ENCODE measurements at regions not wholly inside any gene's neighbourhood (a gene's known extent, or its start where the extent isn't known, plus 50 kb on each side); places are given as distances from the start of the nearest gene placed in this dataset.

DNA sequence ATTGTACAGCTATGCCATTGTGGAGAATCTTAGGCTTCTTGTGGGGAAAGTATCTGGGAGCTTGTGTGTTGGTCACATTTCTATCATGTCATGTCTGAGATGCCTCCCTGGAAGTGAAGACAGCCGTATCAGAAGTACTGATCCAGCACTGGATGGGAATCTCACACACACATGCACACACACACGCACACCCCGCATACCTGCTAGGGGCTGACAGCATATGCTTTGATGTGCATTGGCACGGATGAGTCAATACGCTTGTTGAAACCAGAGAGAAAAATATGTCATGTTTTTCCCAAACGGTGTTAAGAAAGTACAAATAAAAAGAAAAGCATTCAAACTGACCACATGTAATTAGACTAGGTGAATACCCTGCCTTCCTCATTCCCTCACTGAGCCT is 260.8 kb downstream of the KTN1 start:
- Histone ChIP-seq H3K36me3 (no peaks in the 10 kb centered on the region), H3K9me3 (no peaks in the 10 kb centered on the region), H3K4me1 (peaks cover 0 to 4% (median 0%) of the 10 kb centered on the region in 4 donors), H3K27me3 (no peaks in the 10 kb centered on the region), H3K27ac (no peak overlapping the region), H3K4me3 (no peak overlapping the region)
- no peak for TF ChIP-seq CTCF (IDR thresholded peaks at IDR 0.05)
- no peak for TF ChIP-seq EP300 (IDR thresholded peaks at IDR 0.05; ENCODE audit: low read depth)
- TF ChIP-seq POLR2AphosphoS5 (IDR thresholded peaks at IDR 0.05) = no peak
- no peak for TF ChIP-seq POLR2A (IDR thresholded peaks at IDR 0.05)
- no peak for DNase-seq
- 89% methylated on average over 6 of the region's 6 CpGs; no CpG with 5 or more reads in 1 of the 2 donors for WGBS, 2 donors (ENCODE audit: low coverage in 1 of 2)
- intact Hi-C loops (cut with DNase I; ENCODE audit: low total_unique reads) (no loop called here), in situ Hi-C loops (cut with MboI; ENCODE audit: low pct_ligation_motif_present in 1 of 4, low pct_unique_long_range_greater_than_20kb in 1 of 4, low sequenced_read_pairs in 3 of 4) (no loop called here)

DNA sequence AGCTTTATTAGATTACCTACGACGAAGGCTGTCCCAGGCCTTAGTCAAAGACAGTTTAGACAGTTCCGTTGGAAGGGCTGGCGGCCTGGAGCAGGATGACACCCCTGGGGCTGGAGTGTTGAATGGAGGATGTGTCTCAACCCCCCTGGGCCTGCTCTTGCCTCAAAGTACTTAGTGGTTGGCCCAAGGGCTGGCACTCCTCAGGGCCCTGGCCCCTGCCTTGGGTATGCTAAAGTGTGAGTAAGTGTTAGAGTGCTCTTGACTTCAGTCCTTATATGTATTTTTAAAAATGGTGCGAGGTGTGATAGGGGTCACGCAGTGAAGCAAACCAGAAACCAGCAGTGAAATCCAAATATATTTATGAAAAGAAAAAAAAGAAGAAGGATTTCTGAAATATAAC is 261.6 kb downstream of the KTN1 start:
- WGBS, 2 donors (ENCODE audit: low coverage in 1 of 2) = 73 to 76% methylated on average over 5 to 6 of the region's 6 CpGs
- H3K4me3 ChIP-seq = no peak overlapping the region
- DNase-seq = no peak
- no peaks in the 10 kb centered on the region for H3K27me3 ChIP-seq
- intact Hi-C loops (cut with DNase I; ENCODE audit: low total_unique reads) (no loop called here), in situ Hi-C loops (cut with MboI; ENCODE audit: low pct_ligation_motif_present in 1 of 4, low pct_unique_long_range_greater_than_20kb in 1 of 4, low sequenced_read_pairs in 3 of 4) (no loop called here)
- no peaks in the 10 kb centered on the region for H3K36me3 ChIP-seq
- H3K27ac ChIP-seq = no peak overlapping the region
- no peaks in the 10 kb centered on the region for H3K9me3 ChIP-seq
- TF ChIP-seq CTCF (IDR thresholded peaks at IDR 0.05) (no peak), POLR2AphosphoS5 (IDR thresholded peaks at IDR 0.05) (no peak), POLR2A (IDR thresholded peaks at IDR 0.05) (no peak), EP300 (IDR thresholded peaks at IDR 0.05; ENCODE audit: low read depth) (no peak)
- H3K4me1 ChIP-seq = peaks cover 0 to 4% (median 0%) of the 10 kb centered on the region in 4 donors

DNA sequence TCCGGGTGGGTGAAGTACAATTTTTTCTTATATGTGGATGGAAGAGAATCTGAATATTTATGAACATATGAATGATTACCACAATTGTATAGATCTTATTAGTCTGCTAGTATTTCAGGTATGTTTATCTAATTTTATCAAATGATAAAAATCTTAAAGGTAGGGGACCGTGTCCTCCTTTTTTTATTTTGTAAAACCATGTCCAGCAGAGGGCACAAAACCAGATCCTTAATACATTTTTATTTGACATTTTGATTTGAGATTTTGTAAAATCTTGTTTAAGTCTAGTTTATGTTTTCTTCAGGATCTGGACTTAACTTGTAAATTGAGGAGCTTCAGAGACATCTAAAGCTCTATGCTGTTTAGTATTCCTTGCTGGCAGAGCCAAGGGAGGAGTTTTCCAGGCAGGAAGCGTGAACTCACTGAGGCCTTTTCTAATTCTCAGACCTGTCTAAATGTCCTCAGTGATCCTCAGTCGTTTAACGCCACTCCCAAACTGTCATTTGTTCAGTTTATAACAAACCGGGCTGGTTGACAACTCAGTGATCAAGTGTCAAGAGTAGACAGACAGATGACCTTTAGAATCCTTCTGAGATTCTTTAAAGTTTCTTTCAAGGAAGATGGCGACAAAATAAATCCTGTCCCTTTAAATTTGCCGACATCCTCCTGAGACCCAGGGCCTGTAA is 263.9 kb downstream of the KTN1 start:
- in situ Hi-C loops (cut with MboI; ENCODE audit: low pct_ligation_motif_present in 1 of 4, low pct_unique_long_range_greater_than_20kb in 1 of 4, low sequenced_read_pairs in 3 of 4) = no loop called here
- no peaks in the 10 kb centered on the region for H3K9me3 ChIP-seq
- no peak for DNase-seq
- H3K36me3 ChIP-seq = no peaks in the 10 kb centered on the region
- H3K4me3 ChIP-seq = no peak overlapping the region
- peaks cover 0 to 4% (median 0%) of the 10 kb centered on the region in 4 donors for H3K4me1 ChIP-seq
- H3K27me3 ChIP-seq = no peaks in the 10 kb centered on the region
- intact Hi-C loops (cut with DNase I; ENCODE audit: low total_unique reads) = no loop called here
- no peak for TF ChIP-seq POLR2A (IDR thresholded peaks at IDR 0.05)
- no peak for TF ChIP-seq EP300 (IDR thresholded peaks at IDR 0.05; ENCODE audit: low read depth)
- no peak for TF ChIP-seq POLR2AphosphoS5 (IDR thresholded peaks at IDR 0.05)
- TF ChIP-seq CTCF (IDR thresholded peaks at IDR 0.05) = peak in 4 of 5 experiments; percentile 18 to 29 (median 24)
- no peak overlapping the region for H3K27ac ChIP-seq
- 54 to 60% methylated on average over 3 to 8 of the region's 8 CpGs for WGBS, 2 donors (ENCODE audit: low coverage in 1 of 2)

GRCh38 chr14:55845963-55846825 is 266.2 kb downstream of the KTN1 start:
- in situ Hi-C loops (cut with MboI; ENCODE audit: low pct_ligation_motif_present in 1 of 4, low pct_unique_long_range_greater_than_20kb in 1 of 4, low sequenced_read_pairs in 3 of 4) = no loop called here
- WGBS, 2 donors (ENCODE audit: low coverage in 1 of 2) = 75 to 100% methylated on average over 1 to 9 of the region's 9 CpGs
- no peak for TF ChIP-seq POLR2AphosphoS5 (IDR thresholded peaks at IDR 0.05)
- no peak for TF ChIP-seq EP300 (IDR thresholded peaks at IDR 0.05; ENCODE audit: low read depth)
- no peak for TF ChIP-seq CTCF (IDR thresholded peaks at IDR 0.05)
- TF ChIP-seq POLR2A (IDR thresholded peaks at IDR 0.05) = no peak
- Histone ChIP-seq H3K27ac (no peak overlapping the region), H3K4me1 (peaks cover 0 to 8% (median 0%) of the 10 kb centered on the region in 4 donors), H3K36me3 (no peaks in the 10 kb centered on the region), H3K9me3 (no peaks in the 10 kb centered on the region), H3K4me3 (no peak overlapping the region), H3K27me3 (no peaks in the 10 kb centered on the region)
- no peak for DNase-seq
- intact Hi-C loops (cut with DNase I; ENCODE audit: low total_unique reads) = no loop called here
